ENCODE measurements at regions not wholly inside any gene's neighbourhood (a gene's known extent, or its start where the extent isn't known, plus 50 kb on each side); places are given as distances from the start of the nearest gene placed in this dataset.

DNA sequence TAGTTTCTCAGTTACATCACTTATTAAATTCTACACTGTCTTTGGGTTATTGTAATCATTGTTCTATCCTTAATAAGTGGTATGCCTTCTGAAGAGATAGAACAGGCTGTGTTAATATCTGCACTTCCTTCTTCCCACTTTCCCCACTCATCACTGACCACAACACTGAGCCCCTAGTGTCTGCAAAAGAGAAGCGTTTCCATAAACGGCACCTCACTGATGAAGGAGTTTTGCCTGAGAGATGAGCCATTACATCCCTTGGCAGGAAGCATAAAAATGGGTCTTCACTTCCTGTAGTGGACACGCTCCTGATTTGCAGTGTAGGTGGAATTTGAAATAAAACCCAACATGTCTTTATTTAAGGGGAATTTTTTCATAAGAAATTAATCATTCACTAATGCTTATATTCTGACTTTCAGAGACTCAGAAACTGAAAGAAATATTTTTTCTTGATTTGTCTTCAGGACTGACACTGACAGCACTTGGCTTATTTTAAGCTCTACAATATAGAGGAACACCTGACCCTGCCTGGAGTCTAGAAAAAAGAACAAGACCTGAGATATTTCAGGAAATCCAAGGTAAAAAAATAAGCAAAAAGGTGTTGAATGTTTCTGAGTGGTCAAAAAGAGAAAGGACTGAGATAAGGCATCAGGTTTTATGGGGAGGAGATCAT is 275.3 kb downstream of the RAD51AP2 start:
- Histone ChIP-seq H3K4me3 (ENCODE audit: insufficient read depth, low read length, poor library complexity, severe bottlenecking) (no peak overlapping the region), H3K9me2 (replicated peaks; ENCODE audit: insufficient read depth, low read length) (no peaks in the 10 kb centered on the region), H3K27ac (ENCODE audit: low read depth, low read length) (no peak overlapping the region), H3K4me2 (ENCODE audit: low read depth, low read length, poor library complexity, severe bottlenecking) (no peak overlapping the region), H3K27me3 (ENCODE audit: low read length) (no peaks in the 10 kb centered on the region), H4K20me1 (ENCODE audit: low read depth, low read length) (no peaks in the 10 kb centered on the region), H3K79me2 (ENCODE audit: insufficient read depth, low read length) (no peaks in the 10 kb centered on the region), H3K36me3 (ENCODE audit: low read length) (no peaks in the 10 kb centered on the region), H3F3A (ENCODE audit: insufficient read depth) (no peaks in the 10 kb centered on the region), H3K9me3 (ENCODE audit: insufficient read depth, low read length) (no peaks in the 10 kb centered on the region), H3K9ac (ENCODE audit: low read length) (no peak overlapping the region), H2AFZ (ENCODE audit: low read depth, low read length, severe bottlenecking) (no peak overlapping the region)
- TF ChIP-seq, protein P1, sequence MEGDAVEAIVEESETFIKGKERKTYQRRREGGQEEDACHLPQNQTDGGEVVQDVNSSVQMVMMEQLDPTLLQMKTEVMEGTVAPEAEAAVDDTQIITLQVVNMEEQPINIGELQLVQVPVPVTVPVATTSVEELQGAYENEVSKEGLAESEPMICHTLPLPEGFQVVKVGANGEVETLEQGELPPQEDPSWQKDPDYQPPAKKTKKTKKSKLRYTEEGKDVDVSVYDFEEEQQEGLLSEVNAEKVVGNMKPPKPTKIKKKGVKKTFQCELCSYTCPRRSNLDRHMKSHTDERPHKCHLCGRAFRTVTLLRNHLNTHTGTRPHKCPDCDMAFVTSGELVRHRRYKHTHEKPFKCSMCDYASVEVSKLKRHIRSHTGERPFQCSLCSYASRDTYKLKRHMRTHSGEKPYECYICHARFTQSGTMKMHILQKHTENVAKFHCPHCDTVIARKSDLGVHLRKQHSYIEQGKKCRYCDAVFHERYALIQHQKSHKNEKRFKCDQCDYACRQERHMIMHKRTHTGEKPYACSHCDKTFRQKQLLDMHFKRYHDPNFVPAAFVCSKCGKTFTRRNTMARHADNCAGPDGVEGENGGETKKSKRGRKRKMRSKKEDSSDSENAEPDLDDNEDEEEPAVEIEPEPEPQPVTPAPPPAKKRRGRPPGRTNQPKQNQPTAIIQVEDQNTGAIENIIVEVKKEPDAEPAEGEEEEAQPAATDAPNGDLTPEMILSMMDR (IDR thresholded peaks at IDR 0.05; ENCODE audit: insufficient read depth, low read length, poor library complexity, severe bottlenecking): no peak
- no peak for TF ChIP-seq EZH2phosphoT487 (conservative IDR thresholded peaks at IDR 0.05; ENCODE audit: low read length)

DNA sequence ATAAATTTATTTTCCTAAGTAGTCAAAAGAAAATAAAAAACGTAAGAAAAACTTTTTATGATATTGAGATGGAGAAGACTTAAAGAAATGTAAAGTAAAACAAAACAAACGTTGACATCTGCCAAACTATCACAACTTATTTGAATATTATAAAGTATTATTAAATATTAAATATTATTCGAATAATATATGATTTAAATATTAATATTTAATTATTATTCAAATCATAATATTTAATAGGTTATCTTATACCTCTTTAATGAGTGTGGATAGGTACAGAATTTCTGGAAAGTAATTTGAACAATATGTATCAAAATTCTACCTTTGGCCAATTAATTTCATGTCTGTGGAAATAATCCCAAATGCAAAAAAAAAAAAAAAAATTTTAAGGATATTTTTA is 278.7 kb downstream of the RAD51AP2 start:
- H3K9me3 ChIP-seq (ENCODE audit: insufficient read depth, low read length): no peaks in the 10 kb centered on the region
- no peaks in the 10 kb centered on the region for H3K79me2 ChIP-seq (ENCODE audit: insufficient read depth, low read length)
- no peaks in the 10 kb centered on the region for H3K9me2 ChIP-seq (replicated peaks; ENCODE audit: insufficient read depth, low read length)
- no peak overlapping the region for H3K4me3 ChIP-seq (ENCODE audit: insufficient read depth, low read length, poor library complexity, severe bottlenecking)
- no peak overlapping the region for H3K9ac ChIP-seq (ENCODE audit: low read length)
- no peak overlapping the region for H3K27ac ChIP-seq (ENCODE audit: low read depth, low read length)
- no peak overlapping the region for H2AFZ ChIP-seq (ENCODE audit: low read depth, low read length, severe bottlenecking)
- no peaks in the 10 kb centered on the region for H3K36me3 ChIP-seq (ENCODE audit: low read length)
- TF ChIP-seq, protein P1 (IDR thresholded peaks at IDR 0.05; ENCODE audit: insufficient read depth, low read length, poor library complexity, severe bottlenecking): no peak
- no peaks in the 10 kb centered on the region for H3F3A ChIP-seq (ENCODE audit: insufficient read depth)
- no peaks in the 10 kb centered on the region for H3K27me3 ChIP-seq (ENCODE audit: low read length)
- H3K4me2 ChIP-seq (ENCODE audit: low read depth, low read length, poor library complexity, severe bottlenecking): no peak overlapping the region
- no peaks in the 10 kb centered on the region for H4K20me1 ChIP-seq (ENCODE audit: low read depth, low read length)

DNA sequence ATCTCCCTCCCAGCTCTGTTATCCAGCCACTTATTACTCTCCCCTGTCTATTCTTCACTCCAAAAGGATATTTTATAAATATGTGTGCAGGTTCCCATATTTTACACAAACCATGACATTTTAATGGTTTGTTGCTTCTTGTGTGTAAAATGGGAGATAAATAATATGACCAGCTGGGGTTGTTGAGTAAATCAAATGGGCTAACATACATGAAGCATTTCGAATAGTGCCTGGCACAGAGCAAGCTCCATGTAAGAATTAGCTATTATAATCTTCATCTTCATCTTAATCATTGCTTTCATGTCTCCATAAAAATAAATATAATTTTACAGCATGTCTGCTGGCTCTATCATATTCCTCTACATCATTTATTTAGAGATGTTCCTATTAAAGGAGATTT is 283.1 kb downstream of the RAD51AP2 start:
- Histone ChIP-seq H2AFZ (ENCODE audit: low read depth, low read length, severe bottlenecking) (no peak overlapping the region), H3K4me2 (ENCODE audit: low read depth, low read length, poor library complexity, severe bottlenecking) (no peak overlapping the region), H3K9ac (ENCODE audit: low read length) (no peak overlapping the region), H3K27me3 (ENCODE audit: low read length) (no peaks in the 10 kb centered on the region), H3K9me3 (ENCODE audit: insufficient read depth, low read length) (no peaks in the 10 kb centered on the region), H3K36me3 (ENCODE audit: low read length) (no peaks in the 10 kb centered on the region), H3F3A (ENCODE audit: insufficient read depth) (no peaks in the 10 kb centered on the region), H3K79me2 (ENCODE audit: insufficient read depth, low read length) (no peaks in the 10 kb centered on the region), H3K27ac (ENCODE audit: low read depth, low read length) (no peak overlapping the region), H3K9me2 (replicated peaks; ENCODE audit: insufficient read depth, low read length) (no peaks in the 10 kb centered on the region), H3K4me3 (ENCODE audit: insufficient read depth, low read length, poor library complexity, severe bottlenecking) (no peak overlapping the region), H4K20me1 (ENCODE audit: low read depth, low read length) (no peaks in the 10 kb centered on the region)
- no peak for TF ChIP-seq EZH2phosphoT487 (conservative IDR thresholded peaks at IDR 0.05; ENCODE audit: low read length)
- TF ChIP-seq, protein P1 (IDR thresholded peaks at IDR 0.05; ENCODE audit: insufficient read depth, low read length, poor library complexity, severe bottlenecking): no peak

Data from SU-DHL-6 (cell line).